ENCODE measurements at regions not wholly inside any gene's neighbourhood (a gene's known extent, or its start where the extent isn't known, plus 50 kb on each side); places are given as distances from the start of the nearest gene placed in this dataset.

DNA sequence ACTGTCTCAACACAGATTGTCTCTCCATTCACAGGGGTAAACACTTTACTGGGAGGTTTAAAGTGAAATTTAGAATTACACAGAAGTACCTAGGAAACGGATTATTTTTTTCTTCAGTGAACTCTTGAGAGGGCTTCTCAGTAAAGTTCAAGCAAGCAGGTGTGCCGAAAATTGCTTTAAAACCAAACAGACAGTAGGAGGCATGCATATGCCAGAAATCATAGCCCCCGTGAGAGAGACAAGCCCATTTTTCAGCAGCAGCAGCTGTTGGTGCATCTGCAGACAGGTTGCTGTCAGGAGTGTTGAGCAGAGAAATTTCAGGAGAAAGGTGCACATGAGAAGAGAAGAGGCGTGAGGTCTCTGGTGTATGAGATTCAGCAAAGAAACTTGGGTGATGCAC lies 2115.5 kb upstream of the CELF4 start:
- no peak for DNase-seq

DNA sequence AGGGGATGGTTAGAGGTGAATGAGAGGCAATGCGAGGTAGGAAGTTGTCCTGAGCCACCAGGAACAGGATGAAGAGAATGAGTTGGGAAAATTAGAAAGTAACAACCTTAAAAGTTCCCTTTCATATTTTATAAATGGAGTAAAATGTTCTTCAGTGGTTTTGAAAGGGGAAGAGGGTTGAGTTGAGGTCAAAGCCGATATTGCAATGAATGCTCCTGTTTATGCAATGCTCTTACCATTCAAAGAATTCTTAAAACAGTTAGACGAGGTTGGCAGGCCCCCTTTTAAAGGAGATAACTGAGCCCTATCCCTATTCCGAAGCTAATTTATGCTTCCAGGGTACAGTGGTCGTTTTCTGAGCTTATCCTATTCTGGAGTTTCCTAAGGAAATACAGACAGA lies 2110.3 kb upstream of the CELF4 start:
- no peak for DNase-seq

DNA sequence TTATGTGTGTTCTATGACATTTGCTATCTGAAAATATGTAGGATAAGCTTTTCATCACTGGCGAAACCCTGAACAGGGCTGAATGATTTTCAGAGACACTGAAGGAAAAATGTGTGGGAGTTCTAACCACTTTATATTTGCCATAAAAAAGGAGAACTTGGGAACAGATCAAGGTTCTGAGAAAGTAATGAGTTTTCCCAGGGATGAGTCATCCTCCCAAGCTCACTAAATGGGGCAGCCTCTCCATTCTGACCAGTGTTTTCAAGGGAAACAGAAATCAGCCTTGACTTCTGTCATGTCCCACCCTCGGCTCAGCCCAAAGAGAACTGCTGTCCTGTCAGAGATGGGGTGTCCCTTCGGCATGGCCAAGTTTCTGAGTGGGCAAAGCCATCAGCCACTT lies 2109.8 kb upstream of the CELF4 start:
- no peak for DNase-seq

DNA sequence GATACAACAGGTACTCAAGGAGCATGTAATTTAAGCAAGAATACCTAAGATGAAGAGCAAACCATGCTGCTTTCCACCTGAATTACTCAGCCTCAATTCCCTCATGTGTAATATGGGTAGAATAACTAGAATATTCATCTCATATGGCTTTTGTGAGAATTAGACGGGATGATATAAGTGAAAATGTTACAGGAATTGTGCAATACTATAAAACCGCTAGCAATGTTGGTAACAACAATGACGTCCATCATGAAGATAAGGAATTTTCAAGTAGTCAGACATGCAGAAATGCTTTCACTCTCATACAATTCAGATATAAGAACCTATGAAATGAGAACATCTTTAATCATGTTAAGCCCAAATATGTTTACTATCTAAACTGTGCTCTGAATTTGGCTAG lies 2106.6 kb upstream of the CELF4 start:
- DNase-seq, result no peak

DNA sequence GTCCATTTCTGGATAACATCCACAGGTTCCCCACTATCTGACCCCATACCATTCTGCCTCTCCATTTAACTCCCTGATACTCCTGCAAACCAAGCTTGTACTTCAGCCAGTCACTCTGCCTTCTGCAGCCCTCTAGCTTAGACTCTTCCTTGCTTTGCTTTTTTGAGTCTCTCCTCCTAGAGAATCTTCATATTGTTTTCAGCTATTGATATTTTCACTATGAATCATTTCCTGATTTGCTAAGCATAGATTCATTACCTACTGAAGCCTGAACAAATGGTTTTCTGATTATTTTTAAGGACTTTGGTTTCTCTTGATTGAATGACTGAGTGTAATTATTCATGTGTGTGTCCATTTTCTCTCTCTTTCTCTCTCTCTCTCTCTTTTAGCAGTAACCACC lies 2102.3 kb upstream of the CELF4 start:
- DNase-seq, result no peak

DNA sequence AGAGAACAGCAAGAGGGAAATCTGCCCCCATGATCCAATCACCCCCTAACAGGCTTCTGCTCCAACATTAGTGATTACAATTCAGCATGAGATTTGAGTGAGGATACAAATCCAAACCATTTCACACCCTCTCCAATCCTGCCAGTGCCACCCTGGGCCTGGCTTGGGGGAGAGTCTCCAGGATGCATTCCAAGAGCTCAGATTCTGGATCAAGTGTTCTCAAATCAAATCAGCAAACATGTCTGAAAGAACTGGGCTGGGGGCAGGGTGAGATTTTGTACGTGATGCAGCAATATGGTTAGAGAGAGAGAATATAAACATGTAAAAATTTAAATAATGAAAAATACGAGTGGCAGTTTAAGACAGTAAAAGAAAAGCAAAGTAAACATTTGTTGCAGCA lies 2100.9 kb upstream of the CELF4 start:
- DNase-seq, result no peak

DNA sequence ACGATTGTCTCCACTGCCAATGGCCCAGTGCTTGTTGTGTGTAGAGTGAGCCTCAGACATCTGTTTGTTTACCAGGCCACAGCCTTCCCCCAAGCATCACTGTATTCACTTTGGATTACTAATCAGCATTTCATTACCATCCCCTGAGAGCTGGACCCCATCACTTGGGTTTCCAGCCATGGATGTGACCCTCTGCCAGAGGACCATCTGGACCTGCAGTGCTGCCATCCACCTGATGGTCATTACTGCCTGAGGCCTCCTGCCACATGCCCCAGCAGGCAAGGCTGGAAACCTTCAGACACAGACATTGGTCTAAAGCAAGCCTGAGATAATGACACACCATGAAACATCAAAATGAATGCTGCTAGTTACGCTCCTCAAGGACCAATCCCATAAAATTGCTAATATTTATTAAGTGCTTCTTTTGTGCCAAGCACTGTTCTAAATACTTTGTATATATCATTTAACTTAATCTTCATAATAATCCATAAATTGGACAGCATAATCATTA lies 2096.3 kb upstream of the CELF4 start:
- no peak for DNase-seq

DNA sequence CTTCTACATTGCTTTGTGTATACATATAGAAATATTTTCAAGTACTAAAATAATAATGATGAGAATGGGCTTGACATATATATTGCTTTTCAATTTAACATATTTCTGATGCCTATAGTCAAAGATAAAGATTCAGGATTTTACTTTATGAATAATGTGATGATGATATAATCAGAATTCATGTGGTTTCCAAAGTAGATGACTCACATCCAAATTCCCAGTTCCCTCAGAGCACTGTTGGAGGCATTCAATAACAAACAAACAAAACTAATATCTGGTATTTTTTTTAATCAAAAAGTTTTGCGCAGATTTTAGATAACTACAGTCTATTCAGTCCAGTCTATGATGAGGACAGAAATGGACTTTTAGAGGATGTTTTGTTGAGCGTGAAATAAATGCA lies 2094.5 kb upstream of the CELF4 start:
- DNase-seq, result no peak

DNA sequence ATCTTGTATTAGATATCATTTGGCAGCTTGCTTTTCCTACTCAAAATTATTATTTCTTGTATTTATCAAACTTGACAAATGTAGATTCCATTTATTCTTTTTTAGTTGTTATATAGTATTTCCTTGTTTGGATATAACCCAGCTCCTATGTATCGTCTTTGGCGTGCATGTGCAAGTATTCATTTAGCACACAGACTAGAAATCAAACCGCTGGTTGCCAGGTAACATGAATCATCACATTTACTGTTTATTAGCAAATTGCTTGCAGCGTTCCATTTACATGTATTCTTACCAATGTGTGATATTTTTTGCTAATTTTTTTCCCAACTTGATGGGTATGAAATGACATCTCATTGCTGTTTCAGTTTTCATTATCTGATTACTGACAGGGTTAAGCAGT lies 2089.7 kb upstream of the CELF4 start:
- DNase-seq, result no peak

DNA sequence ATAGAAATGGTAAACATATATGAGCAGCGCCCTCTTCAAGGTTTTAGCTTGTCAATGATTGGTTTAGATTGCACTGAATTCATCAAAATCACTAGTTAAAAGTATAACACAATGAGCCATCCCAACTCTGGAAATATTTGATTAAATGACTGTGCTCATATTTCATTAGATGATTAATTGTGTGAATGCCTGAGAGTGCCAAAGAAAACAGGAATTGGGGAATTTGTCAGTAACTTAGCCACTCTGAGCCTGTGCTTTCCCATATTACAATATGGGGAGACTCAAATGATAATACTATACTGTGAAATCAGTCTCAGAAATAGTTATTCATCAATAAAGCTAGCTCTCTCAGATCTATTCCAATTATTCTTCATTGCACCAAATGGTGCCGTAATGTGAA lies 2087.6 kb upstream of the CELF4 start:
- DNase-seq, result no peak

DNA sequence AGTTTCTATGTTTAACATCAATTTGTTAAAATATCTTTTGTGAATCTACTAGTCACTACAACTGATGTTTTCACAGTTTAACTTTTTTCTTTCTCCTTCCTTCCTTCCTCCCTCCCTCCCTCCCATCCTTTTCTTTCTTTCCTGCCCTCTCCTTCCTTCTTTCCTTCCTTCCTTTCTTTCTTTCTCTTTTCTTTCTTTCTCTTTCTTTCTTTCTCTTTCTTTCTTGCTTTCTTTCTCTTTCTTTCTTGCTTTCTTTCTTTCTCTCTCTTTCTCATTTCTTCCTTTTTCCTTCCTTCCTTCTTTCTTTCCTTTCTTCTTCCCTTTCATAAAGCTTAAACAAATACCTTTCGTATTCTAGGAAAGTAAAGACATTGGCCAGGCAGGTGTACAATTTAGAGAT lies 2083.0 kb upstream of the CELF4 start:
- DNase-seq, result no peak

DNA sequence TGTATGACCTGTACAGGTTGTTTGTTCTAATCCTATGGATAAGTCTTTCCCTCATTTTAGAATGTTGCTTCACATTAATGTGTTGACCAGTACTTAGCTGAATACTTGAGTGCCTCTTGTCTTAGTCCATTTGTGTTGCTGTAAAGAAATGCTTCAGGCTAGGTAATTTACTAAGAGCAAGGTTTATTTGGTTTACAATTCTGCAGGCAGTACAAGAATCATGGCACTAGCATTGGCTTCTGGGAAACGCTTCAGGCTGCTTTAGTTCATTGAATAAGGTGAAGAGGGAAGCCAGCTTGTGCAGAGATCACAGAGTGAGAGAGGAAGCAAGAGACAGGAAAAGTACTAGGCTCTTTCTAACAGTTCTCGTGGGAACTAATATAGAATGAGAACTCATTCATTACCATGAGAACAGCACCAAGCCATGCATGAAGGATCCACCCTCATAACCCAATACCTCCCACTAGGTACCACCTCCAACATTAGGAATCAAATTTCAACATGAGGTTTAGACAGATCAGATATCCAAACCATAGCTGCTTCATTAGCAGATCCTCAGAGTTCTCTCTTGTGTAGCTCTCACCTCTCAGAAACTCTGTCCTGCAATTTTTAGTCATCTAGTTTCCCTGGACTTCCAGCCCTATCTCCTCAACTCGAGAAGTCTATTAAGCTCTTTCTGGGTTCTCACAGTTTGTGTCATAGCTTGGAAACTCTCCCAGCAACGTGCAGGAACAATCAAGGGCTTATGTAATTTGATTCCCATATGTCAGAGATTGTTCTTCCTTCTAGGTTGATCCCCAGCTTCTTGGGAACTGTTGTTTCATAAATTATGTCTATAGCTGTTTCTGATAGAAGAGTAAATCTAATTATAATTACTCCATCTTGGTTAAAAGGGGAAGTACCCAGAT lies 2082.3 kb upstream of the CELF4 start:
- no peak for DNase-seq

DNA sequence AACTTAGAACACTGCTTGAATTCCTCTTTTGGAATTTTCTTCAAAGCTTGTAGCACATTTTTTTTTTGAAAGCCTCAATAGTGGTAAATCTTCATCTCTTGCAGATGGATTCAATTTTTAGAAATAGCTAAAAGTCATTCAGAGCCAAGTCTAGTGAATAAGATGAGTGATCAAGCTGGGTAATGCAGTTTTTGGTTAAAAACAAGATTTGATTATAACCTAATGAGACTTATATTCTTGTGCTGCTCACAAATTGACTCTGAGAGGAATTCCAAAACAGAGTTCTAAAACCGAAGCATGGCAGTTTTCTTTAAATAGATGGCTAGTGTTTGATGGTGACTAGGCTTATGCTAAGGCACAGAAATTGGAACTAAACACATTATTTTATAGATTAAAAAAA lies 2072.6 kb upstream of the CELF4 start:
- no peak for DNase-seq

DNA sequence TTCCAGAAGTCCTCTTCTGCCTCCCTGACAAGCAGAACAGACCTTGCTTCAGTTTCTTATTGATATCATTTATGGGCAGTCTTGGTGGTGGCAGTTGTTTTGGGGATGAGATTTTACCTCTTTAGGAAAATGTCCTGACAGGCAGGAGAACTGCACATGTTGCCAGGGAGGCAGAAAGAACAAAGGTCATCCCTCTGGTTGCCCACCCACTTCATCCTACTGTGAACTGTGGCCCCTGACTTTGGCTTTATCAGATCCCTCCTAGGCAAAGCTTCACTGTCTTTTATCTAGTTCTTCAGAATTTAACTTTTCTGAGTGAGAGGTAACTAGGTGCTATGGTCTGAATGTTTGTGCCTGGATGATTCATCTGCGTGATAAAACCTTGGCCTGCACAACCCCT lies 2071.3 kb upstream of the CELF4 start:
- no peak for DNase-seq

DNA sequence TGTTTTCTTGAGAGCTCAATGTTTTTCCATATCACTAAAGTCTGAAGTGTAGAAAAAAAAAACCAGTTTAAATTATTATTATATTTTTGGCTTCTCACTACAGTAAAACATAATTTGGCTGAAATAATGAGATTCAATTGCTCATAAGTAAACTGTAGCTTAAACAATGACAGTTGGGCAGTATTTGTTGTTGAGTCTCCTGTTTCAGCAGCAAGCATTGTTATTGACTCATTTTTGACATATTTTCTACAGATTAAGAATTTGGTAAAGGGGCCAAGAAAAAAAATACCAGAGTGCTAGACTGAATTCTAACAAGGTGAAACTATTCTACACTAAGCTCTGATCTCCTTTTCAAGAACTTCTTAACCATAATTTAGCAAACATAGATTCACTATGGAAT lies 2070.4 kb upstream of the CELF4 start:
- no peak for DNase-seq

DNA sequence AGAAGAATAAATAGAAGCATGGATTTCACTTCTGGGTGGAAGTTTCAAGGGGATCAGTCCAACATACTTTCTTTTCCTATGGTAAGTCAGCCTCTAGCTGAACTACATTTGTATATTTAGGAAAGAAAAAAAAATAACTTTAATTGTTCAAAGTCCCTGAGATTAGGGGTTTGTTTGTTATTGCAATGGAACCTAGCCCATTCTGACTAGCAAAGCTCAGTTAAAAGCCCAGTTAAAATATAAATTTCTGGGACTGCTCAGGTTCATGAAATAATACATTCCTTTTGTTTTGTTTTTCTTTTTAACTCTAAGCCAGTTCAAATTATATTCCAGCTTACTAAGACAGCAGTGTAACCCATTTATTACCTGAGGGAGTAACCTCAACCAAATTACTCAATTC lies 2069.6 kb upstream of the CELF4 start:
- DNase-seq, result no peak

DNA sequence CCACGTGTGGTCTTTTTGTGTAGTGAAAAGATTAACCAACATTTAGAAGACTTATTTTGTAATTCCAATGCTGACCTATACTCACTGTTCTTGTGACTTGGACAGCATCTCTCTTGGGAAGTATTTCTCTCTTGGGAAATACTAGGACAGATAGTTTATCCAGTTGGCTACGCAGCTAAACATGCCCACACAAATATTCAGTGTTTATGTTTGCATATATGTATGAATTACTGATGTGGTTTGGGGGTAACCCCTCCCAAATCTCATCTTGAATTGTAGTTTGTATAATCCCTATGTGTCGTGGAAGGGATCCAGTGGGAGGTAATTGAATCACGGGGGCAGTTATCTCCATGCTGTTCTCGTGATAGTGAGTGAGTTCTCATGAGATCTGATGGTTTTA lies 2062.3 kb upstream of the CELF4 start:
- no peak for DNase-seq

DNA sequence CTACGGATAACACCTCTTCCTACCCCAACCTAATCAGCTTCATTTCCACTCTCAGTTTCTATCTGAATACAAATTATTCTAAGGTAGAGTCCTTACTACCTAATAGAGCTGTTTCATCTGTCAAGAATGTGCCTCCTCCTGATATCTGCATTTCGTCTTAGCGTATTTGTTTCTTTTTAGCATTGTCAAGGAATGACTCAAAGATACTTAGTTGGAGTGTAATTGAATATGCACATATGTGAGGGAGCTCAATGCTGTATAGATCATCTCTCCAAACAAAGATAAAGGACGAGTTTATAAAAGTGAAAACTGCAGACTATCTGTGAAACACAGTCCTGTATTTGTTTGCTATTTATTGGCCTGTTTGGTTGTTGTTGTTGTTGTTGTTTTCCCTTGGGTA lies 2059.4 kb upstream of the CELF4 start:
- DNase-seq, result no peak

DNA sequence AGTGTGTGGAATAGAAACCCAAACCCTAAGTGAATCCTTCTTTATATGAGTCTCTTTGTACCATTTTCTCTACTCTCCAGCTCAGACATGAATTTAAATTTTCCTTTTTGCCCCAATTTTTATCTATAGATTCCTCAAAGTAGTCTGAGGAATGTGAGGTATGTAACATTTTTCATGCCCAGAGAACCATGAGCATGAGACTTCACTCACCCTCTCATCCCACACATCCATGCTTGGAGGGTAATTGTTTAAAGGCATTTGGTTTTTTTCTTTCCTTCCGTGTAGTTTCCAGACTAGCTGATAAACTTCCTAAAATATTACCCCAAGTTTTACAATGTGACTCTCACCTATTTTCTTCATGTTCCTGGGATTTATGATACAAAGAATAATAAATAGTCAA lies 2056.8 kb upstream of the CELF4 start:
- no peak for DNase-seq

DNA sequence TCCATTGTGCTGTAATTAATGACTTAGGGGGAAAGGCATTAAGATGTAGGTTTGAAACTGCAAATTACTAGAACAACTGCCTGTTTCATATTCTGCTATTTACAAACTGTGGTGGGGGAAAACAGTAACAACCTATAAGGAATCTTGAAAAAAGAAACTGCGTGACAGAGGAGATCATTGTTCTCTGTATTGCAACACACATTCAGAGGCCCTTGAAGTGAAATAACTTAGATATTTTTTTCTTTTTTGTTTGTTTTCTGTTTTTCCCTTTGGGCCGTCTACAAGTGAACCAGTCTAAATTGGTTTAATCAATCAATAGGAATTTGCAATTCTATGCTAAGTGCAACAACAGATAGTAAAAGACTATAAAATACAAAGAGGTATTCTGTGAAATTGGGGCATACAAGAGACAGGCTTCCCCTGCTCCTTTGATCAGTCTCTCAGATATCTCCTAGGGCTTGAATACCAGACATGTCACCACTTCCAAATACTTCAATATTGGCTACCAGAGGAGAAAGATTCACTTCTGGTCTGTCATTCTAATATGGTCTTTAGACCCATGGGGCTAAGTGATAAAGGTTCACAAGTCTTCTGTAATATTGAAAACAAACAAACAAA lies 2055.1 kb upstream of the CELF4 start:
- DNase-seq, result no peak

DNA sequence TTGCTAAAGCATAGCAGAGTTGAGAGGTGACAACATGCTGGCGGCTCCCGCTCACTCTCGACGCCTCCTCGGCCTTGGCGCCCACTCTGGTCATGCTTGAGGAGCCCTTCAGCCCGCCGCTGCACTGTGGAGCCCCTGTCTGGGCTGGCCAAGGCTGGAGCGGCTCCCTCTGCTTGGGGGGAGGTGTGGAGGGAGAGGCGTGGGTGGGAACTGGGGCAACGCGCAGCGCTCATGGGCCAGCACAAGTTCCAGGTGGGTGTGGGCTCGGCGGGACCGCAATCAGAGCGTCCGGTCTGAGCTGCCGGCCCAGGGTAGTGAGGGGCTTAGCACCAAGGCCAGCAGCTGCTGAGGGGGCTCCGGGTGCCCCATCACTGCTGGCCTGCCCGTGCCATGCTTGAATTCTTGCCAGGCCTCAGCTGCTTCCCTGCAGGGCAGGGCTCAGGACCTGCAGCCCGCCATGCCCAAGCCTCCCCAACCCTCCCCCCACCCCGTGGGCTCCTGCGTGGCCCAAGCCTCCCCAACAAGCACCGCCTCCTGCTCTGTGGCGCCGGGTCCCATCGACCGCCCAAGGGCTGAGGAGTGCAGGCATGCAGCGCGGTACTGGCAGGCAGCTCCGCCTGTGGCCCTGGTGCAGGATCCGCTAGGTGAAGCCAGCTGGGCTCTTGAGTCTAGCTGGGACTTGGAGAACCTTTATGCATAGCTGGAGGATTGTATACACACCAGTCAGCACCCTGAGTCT lies 2052.8 kb upstream of the CELF4 start:
- no peak for DNase-seq

DNA sequence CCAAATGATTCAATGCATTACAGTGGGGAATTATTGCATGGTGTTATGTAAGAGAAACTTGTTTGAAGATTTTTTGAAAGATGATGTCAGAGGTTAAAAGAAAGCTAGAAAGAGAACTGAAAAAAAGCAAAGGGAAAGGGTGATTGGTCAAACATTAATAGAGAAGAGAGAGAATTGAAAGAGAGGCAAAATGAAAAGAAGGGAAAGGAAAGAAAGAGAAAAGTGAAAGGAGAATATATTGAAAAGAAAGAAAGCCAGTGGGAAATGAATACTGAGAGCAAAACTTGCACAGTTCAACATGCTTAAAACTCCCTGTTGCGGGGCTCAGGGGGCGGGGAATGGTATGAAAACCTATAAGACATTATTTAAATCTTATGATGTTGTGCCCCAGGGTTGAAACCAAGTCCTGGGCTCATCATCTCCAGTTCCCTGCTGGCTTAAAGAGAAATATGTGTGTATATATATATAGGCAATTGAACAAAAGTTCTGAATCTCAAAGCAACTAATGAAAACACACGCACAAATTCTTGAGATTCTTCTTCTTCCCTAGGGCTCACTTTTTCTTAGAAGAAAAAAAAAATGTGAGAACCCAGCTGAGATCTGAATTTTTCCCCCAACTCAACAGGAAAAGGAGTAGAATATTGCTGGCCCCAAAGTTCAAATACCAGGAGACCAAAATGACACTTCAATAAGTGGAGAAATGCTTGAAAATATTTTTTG lies 2045.9 kb upstream of the CELF4 start:
- DNase-seq, result no peak

DNA sequence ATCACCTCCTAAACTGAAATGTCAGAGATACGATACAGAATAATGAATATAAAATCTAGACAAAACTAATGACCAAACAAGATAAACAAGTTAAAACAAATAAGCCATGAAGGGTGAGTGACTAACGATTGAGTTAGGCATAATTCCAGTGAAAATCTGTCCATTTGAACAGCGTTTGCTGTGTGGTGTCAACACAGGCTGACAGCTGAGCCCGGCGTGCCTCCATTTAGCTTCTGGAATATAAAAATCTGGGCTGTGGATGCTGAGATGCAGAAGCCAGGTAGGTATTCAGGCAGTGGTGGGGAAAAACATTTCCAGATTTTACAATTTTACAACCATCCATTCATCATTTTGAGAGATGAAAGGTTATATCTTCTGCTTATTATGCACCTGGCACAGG lies 2041.4 kb upstream of the CELF4 start:
- no peak for DNase-seq

Data from CD4-positive, alpha-beta T cell treated with Interleukin-4 for 4 hours (primary cell).